ENCODE measurements at regions not wholly inside any gene's neighbourhood (a gene's known extent, or its start where the extent isn't known, plus 50 kb on each side); places are given as distances from the start of the nearest gene placed in this dataset.

DNA sequence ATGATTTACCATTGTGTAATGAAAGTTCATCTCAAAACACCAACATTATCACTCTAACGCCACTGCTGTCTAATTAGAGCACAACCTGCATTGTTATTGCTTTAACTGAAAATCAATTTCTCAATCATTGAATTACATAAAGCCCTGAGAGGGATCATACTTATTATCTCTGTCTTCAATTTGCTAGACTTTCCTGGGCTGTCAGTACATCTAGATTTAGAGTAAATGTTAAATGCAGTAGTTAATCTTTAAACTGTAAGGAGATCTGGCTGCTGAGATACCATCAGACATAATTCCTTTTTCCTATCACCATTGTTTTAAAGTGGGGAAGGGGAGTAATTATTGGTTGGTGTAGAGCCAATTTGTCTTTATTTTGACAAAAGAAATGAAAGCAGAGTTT, 1995.1 kb downstream of the MRPL39 start:
- H3K9ac ChIP-seq (ENCODE audit: low read length): no peak overlapping the region
- H3K27ac ChIP-seq (ENCODE audit: low read length, poor library complexity, severe bottlenecking): no peak overlapping the region
- no peak overlapping the region for H3K4me3 ChIP-seq (ENCODE audit: insufficient read depth in 1 of 2, low read depth in 1 of 2, low read length in 2 of 2)
- no peaks in the 10 kb centered on the region for H3K27me3 ChIP-seq (ENCODE audit: control insufficient read depth in 1 of 2, insufficient read depth in 1 of 2, low read length in 2 of 2)
- no peak overlapping the region for H2BK5ac ChIP-seq (ENCODE audit: low read depth, low read length, poor library complexity, severe bottlenecking)
- H3K18ac ChIP-seq (ENCODE audit: low read depth in 1 of 2, low read length in 2 of 2): no peak overlapping the region
- H3K79me1 ChIP-seq (replicated peaks; ENCODE audit: low read length, poor library complexity, severe bottlenecking): no peaks in the 10 kb centered on the region
- no peak overlapping the region for H2BK12ac ChIP-seq (ENCODE audit: low read length in 2 of 2)
- H2AK5ac ChIP-seq (ENCODE audit: low read length, severe bottlenecking): no peak overlapping the region
- H3K9me3 ChIP-seq (ENCODE audit: control insufficient read depth, low read length): no peaks in the 10 kb centered on the region
- H3K23ac ChIP-seq (ENCODE audit: low read length in 2 of 2): no peak overlapping the region
- H2BK15ac ChIP-seq (ENCODE audit: low read depth, poor library complexity, severe bottlenecking): no peak overlapping the region
- no peak overlapping the region for H3K4ac ChIP-seq (ENCODE audit: low read depth in 1 of 2, low read length in 2 of 2)
- DNase-seq: no peak
- WGBS: 57% methylated on average over 1 of the region's 1 CpG
- H2BK120ac ChIP-seq (ENCODE audit: low read depth, low read length): no peak overlapping the region
- H4K8ac ChIP-seq (ENCODE audit: low read length): no peak overlapping the region
- no peak overlapping the region for H3K14ac ChIP-seq (ENCODE audit: low read length in 2 of 2)
- H2AFZ ChIP-seq (ENCODE audit: low read depth, low read length): no peak overlapping the region
- no peaks in the 10 kb centered on the region for H3K36me3 ChIP-seq (ENCODE audit: control insufficient read depth in 1 of 2, insufficient read depth in 2 of 2, low read depth in 1 of 2, low read length in 2 of 2)
- no peak overlapping the region for H4K91ac ChIP-seq (ENCODE audit: low read length)
- H3K4me2 ChIP-seq (ENCODE audit: low read length, poor library complexity, severe bottlenecking): no peak overlapping the region
- H3K4me1 ChIP-seq (ENCODE audit: control insufficient read depth, insufficient read depth, low read depth, low read length): no peaks in the 10 kb centered on the region

DNA sequence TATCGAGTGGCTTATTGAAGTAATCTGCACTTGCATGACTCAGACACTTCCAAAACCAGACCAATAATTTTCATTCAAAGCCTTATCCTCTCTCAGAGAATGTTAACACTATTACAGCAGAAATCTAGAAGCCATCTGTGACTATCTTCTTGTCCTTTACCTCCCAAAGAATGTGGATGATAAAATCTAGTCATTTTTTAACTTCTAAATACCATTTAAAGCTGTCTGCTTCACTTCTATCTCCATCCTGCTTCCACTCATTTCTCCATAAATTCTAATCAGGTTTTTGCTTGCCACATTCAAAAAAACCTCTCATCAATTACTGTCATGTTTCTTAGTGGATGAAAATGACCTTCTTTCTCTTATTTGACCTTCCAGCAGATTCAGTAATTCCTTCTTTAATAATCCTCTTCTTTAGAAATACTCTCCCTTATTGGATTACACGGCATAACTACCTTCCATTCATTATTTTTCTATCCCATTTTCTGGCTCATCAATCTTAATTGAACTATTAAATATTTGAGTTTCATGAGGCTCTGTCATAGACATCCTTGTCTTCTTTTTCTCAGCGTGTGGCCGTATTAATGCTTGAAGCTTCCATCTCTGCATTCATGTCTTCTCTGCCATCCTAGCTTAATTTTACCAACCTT, 1999.4 kb downstream of the MRPL39 start:
- H4K91ac ChIP-seq (ENCODE audit: low read length): no peak overlapping the region
- no peak overlapping the region for H3K9ac ChIP-seq (ENCODE audit: low read length)
- H2BK15ac ChIP-seq (ENCODE audit: low read depth, poor library complexity, severe bottlenecking): no peak overlapping the region
- no peaks in the 10 kb centered on the region for H3K27me3 ChIP-seq (ENCODE audit: control insufficient read depth in 1 of 2, insufficient read depth in 1 of 2, low read length in 2 of 2)
- no peak overlapping the region for H2AFZ ChIP-seq (ENCODE audit: low read depth, low read length)
- no peak overlapping the region for H2BK12ac ChIP-seq (ENCODE audit: low read length in 2 of 2)
- no peaks in the 10 kb centered on the region for H3K79me1 ChIP-seq (replicated peaks; ENCODE audit: low read length, poor library complexity, severe bottlenecking)
- no peak overlapping the region for H3K23ac ChIP-seq (ENCODE audit: low read length in 2 of 2)
- no peak overlapping the region for H2BK5ac ChIP-seq (ENCODE audit: low read depth, low read length, poor library complexity, severe bottlenecking)
- peaks cover 5% of the 10 kb centered on the region for H3K9me3 ChIP-seq (ENCODE audit: control insufficient read depth, low read length)
- no peak for DNase-seq
- H3K4me2 ChIP-seq (ENCODE audit: low read length, poor library complexity, severe bottlenecking): no peak overlapping the region
- H3K36me3 ChIP-seq (ENCODE audit: control insufficient read depth in 1 of 2, insufficient read depth in 2 of 2, low read depth in 1 of 2, low read length in 2 of 2): no peaks in the 10 kb centered on the region
- no peak overlapping the region for H4K8ac ChIP-seq (ENCODE audit: low read length)
- H3K27ac ChIP-seq (ENCODE audit: low read length, poor library complexity, severe bottlenecking): no peak overlapping the region
- WGBS: 73% methylated on average over 4 of the region's 4 CpGs
- H3K4ac ChIP-seq (ENCODE audit: low read depth in 1 of 2, low read length in 2 of 2): no peak overlapping the region
- H2AK5ac ChIP-seq (ENCODE audit: low read length, severe bottlenecking): no peak overlapping the region
- H3K18ac ChIP-seq (ENCODE audit: low read depth in 1 of 2, low read length in 2 of 2): no peak overlapping the region
- H3K4me3 ChIP-seq (ENCODE audit: insufficient read depth in 1 of 2, low read depth in 1 of 2, low read length in 2 of 2): no peak overlapping the region
- no peaks in the 10 kb centered on the region for H3K4me1 ChIP-seq (ENCODE audit: control insufficient read depth, insufficient read depth, low read depth, low read length)
- H3K14ac ChIP-seq (ENCODE audit: low read length in 2 of 2): no peak overlapping the region
- no peak overlapping the region for H2BK120ac ChIP-seq (ENCODE audit: low read depth, low read length)

DNA sequence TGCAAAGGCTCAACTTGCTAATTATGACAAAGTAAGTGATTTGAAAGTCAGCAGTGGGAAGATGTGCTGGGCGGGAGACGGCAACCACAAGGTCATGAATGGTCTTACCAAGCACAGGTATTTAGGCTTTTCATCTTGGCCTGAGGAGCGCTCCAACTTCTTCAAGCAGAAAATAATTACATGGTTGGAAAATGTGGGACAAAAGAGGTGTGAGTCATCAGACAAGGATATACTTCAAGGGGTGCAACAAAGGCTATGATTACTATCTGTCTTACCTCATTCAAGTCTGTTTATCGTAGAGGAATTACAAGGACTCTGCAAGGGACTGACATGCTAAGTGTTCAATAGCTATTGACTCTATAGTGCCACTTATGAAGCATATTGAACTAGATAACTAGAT, 2005.7 kb downstream of the MRPL39 start:
- H3K4me1 ChIP-seq (ENCODE audit: control insufficient read depth, insufficient read depth, low read depth, low read length): no peaks in the 10 kb centered on the region
- no peak overlapping the region for H2BK15ac ChIP-seq (ENCODE audit: low read depth, poor library complexity, severe bottlenecking)
- H3K9ac ChIP-seq (ENCODE audit: low read length): no peak overlapping the region
- H3K36me3 ChIP-seq (ENCODE audit: control insufficient read depth in 1 of 2, insufficient read depth in 2 of 2, low read depth in 1 of 2, low read length in 2 of 2): no peaks in the 10 kb centered on the region
- H2BK12ac ChIP-seq (ENCODE audit: low read length in 2 of 2): no peak overlapping the region
- no peak overlapping the region for H2AK5ac ChIP-seq (ENCODE audit: low read length, severe bottlenecking)
- H3K9me3 ChIP-seq (ENCODE audit: control insufficient read depth, low read length): peaks cover 11% of the 10 kb centered on the region
- H2BK120ac ChIP-seq (ENCODE audit: low read depth, low read length): no peak overlapping the region
- no peak overlapping the region for H4K8ac ChIP-seq (ENCODE audit: low read length)
- H3K27ac ChIP-seq (ENCODE audit: low read length, poor library complexity, severe bottlenecking): no peak overlapping the region
- 94% methylated on average over 3 of the region's 4 CpGs for WGBS
- no peak overlapping the region for H3K23ac ChIP-seq (ENCODE audit: low read length in 2 of 2)
- H3K79me1 ChIP-seq (replicated peaks; ENCODE audit: low read length, poor library complexity, severe bottlenecking): no peaks in the 10 kb centered on the region
- H2AFZ ChIP-seq (ENCODE audit: low read depth, low read length): no peak overlapping the region
- H2BK5ac ChIP-seq (ENCODE audit: low read depth, low read length, poor library complexity, severe bottlenecking): no peak overlapping the region
- no peaks in the 10 kb centered on the region for H3K27me3 ChIP-seq (ENCODE audit: control insufficient read depth in 1 of 2, insufficient read depth in 1 of 2, low read length in 2 of 2)
- no peak overlapping the region for H3K18ac ChIP-seq (ENCODE audit: low read depth in 1 of 2, low read length in 2 of 2)
- DNase-seq: no peak
- no peak overlapping the region for H3K14ac ChIP-seq (ENCODE audit: low read length in 2 of 2)
- no peak overlapping the region for H3K4ac ChIP-seq (ENCODE audit: low read depth in 1 of 2, low read length in 2 of 2)
- H4K91ac ChIP-seq (ENCODE audit: low read length): no peak overlapping the region
- no peak overlapping the region for H3K4me3 ChIP-seq (ENCODE audit: insufficient read depth in 1 of 2, low read depth in 1 of 2, low read length in 2 of 2)
- H3K4me2 ChIP-seq (ENCODE audit: low read length, poor library complexity, severe bottlenecking): no peak overlapping the region

DNA sequence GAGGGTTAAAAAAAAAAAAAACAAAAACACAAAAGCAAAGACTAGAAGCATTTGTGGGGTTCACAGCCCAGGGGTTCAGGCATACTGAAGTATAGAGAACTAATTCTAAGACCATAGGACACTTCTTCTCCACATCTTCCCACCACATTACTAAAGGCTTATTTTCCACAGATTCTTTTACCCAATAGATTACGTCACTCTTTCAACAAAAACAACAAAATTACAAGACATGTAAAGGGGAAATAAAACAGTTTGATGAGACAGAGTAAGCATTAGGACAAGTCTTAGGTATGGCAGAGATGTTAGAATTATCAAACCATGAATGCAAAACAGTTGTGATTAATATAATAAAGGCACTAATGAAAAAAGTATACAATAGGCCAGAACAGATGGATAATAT, 2013.7 kb downstream of the MRPL39 start:
- no peak overlapping the region for H3K4me2 ChIP-seq (ENCODE audit: low read length, poor library complexity, severe bottlenecking)
- no peak overlapping the region for H4K91ac ChIP-seq (ENCODE audit: low read length)
- no peaks in the 10 kb centered on the region for H3K4me1 ChIP-seq (ENCODE audit: control insufficient read depth, insufficient read depth, low read depth, low read length)
- no peaks in the 10 kb centered on the region for H3K27me3 ChIP-seq (ENCODE audit: control insufficient read depth in 1 of 2, insufficient read depth in 1 of 2, low read length in 2 of 2)
- no peak overlapping the region for H2AK5ac ChIP-seq (ENCODE audit: low read length, severe bottlenecking)
- H4K8ac ChIP-seq (ENCODE audit: low read length): no peak overlapping the region
- H3K9ac ChIP-seq (ENCODE audit: low read length): no peak overlapping the region
- H3K23ac ChIP-seq (ENCODE audit: low read length in 2 of 2): no peak overlapping the region
- no peak overlapping the region for H3K4me3 ChIP-seq (ENCODE audit: insufficient read depth in 1 of 2, low read depth in 1 of 2, low read length in 2 of 2)
- no peak overlapping the region for H3K4ac ChIP-seq (ENCODE audit: low read depth in 1 of 2, low read length in 2 of 2)
- H3K9me3 ChIP-seq (ENCODE audit: control insufficient read depth, low read length): no peaks in the 10 kb centered on the region
- no peaks in the 10 kb centered on the region for H3K36me3 ChIP-seq (ENCODE audit: control insufficient read depth in 1 of 2, insufficient read depth in 2 of 2, low read depth in 1 of 2, low read length in 2 of 2)
- DNase-seq: no peak
- no peak overlapping the region for H3K14ac ChIP-seq (ENCODE audit: low read length in 2 of 2)
- no CpG with 5 or more reads among the region's 1 CpG for WGBS
- H2BK15ac ChIP-seq (ENCODE audit: low read depth, poor library complexity, severe bottlenecking): no peak overlapping the region
- no peak overlapping the region for H3K18ac ChIP-seq (ENCODE audit: low read depth in 1 of 2, low read length in 2 of 2)
- H2BK120ac ChIP-seq (ENCODE audit: low read depth, low read length): no peak overlapping the region
- H2BK5ac ChIP-seq (ENCODE audit: low read depth, low read length, poor library complexity, severe bottlenecking): no peak overlapping the region
- no peak overlapping the region for H2BK12ac ChIP-seq (ENCODE audit: low read length in 2 of 2)
- H3K79me1 ChIP-seq (replicated peaks; ENCODE audit: low read length, poor library complexity, severe bottlenecking): no peaks in the 10 kb centered on the region
- H3K27ac ChIP-seq (ENCODE audit: low read length, poor library complexity, severe bottlenecking): no peak overlapping the region
- no peak overlapping the region for H2AFZ ChIP-seq (ENCODE audit: low read depth, low read length)

Data from mesenchymal stem cell (in vitro differentiated cells and primary cell).